ENCODE measurements at regions not wholly inside any gene's neighbourhood (a gene's known extent, or its start where the extent isn't known, plus 50 kb on each side); places are given as distances from the start of the nearest gene placed in this dataset.
"Not testable (repeated sequence)": the region's sequence is repeated elsewhere in the genome, so short reads cannot be mapped to it uniquely, and the experiment has no call there.

DNA sequence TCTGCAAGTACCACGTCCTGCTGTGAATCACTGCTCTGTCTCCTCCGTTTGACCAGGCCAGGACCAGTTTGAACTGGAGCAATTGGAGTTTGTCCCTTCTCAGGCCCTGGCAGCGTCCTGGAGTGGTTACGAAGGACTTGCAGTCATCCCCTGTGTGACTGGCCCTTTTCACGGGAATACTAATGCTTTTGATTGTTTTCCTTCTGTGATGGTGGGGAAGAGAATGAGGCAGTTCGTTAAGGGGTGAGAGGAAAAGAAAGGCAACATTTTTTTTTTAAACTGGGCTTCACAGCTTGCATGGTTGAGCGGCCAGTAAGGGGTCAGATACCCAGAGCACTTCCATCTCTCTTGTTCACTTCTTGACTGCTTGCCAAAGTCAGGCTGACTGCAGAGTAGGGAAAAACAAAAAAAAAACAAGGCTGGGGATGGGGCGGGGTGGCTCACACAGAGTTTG, 153.5 kb upstream of the STK32A start:
- no peak for DNase-seq (ENCODE audit: low spot score)

DNA sequence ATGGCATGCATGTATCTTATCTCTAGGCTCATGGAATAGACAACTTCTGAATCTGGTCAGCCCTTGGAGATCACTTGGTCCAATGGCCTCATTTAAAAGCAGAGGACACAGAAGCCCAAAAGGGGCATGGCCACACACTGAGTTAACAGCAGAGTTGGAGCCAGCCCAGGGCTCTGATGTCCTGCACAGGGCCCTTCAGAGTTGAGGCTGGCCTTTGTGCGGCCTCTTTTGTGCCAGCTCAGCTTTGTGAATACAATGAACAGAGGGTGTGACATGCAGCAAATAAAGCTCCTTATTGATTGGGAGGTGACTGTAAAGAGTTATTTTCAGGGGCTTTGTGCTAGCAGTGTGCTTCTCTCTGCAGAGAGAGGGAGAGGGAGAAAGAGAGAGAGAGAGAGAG, 150.1 kb upstream of the STK32A start:
- no peak for DNase-seq (ENCODE audit: low spot score)

DNA sequence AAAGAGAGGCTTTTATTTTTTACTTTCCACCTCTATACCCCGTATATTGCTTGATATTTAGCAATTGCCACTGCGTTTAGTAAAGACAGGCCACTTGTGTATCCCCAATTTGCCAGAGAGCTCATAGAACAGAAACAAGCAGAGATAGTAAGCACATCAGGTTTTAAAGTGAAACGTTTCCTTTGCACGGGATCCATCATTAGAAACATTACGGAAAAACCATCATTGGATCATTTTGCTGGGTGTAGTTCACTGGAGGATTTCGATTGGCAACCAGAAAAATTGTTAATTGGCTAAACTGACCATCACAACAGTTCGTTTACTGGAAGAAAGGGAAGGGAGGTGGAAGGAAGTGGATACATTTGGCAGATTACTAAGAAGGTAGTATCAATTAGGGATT, 149.4 kb upstream of the STK32A start:
- DNase-seq (ENCODE audit: low spot score): no peak

DNA sequence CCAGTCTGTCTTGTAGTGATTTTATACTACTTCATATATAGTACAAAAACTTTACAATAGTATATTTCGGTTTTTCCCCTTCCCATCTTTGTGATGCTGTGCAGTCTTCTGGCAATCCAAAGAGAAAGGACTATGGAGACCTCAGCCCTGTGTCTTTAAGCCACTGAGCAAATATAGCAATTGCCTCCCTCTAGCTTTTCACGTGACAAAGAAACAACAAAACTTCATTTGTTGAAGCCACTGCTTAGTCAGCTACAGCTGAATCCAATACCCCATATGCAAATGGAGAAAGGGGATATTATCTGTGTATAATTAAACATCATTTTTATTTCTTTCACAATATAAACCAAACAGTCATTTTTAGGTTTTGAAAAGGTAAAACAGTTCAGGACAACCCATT, 142.8 kb upstream of the STK32A start:
- no peak for DNase-seq (ENCODE audit: low spot score)

DNA sequence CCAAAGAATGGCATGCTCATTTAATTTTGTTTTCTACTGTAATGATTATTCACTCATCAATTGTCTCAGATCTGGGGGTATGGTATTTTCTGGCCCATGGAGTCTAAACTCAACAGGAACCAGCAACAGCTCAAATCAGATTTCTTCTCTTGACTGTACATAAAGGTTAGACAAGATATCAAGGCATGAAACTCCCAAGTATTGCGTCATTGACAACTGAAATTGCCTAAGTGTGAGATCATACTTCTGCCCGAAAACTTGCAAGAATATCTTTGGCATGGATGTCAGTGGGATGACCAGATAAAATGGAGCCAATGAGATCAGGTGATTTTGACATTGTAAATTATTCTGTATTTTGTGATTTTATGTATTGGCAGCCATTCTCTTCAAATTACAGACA, 141.7 kb upstream of the STK32A start:
- no peak for DNase-seq (ENCODE audit: low spot score)

DNA sequence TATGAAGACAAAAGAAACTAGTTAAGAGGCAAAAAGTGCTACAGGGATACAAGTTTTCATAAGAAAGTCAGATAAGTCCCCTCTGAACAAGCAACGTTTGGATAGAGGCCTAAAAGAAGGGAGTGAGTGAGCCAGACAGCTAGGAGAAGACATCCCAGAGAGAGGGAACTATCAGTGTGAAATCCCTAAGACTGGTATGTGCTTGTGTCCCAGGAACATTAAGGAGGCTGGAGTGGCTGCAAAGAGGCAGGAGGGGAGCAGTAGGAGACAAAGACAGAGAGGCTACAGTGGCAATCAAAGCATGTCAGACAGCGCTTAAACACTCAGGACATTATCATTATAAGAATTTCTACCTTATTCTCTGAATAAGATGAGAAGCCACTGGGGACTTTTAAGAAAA, 139.1 kb upstream of the STK32A start:
- no peak for DNase-seq (ENCODE audit: low spot score)

DNA sequence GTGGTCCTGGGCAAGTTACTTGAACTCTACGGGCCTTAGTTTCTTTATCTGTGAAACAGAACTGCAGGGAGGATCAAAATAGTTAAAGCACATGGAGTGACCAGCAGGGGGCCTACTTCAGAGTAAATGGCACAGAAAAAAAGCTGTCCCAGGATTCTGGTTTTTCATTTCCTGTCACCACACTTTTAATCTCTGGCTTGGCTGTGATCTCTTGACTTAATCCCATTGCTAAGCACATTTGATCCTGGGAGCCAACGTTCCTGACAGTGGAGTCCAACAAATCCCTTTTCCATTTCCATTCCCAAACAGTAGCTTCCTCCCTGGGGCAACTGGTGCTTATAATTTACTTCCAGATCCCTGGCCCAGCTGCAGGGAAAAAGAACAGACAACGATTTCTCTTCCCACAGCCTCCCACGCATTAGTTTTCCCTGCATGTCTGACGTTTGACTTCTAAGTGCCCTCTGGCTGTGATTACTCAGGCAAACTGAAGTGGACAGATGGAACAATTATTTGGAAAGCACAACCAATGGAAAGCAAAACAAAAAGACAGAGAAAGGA, 136.5 kb upstream of the STK32A start:
- DNase-seq (ENCODE audit: low spot score): no peak

DNA sequence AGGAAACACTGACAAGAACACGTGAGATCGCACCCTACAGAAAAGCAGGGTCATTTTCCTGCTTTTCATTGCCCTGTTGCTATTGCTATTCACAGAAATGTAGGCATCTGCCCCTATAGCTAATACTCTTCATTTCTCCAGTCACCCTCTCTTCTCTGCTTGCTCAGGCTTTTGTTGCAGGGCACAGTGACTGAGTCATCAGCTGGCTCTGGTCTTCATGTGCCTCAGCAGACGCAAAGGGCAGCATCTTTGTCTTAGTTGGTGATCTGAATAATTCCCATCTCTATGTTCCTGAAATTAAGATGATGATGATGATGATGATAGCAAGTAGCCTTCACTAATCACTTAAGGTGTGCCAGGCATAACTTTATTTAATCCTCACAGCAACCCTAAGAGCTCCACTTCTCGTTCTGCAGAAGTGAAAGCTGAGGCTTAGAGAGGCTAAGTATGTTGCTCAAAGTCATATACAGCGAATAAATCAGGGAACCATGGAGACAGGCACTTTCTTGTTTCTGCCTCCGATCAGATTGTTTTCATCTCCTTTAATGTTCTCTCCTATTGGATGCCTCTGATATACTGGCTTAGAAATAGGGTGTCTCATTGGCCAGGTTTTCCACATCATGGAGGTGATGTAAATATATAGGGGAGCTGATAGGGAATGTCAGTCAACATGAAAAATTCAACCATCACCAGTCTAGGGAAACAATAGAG, 133.0 kb upstream of the STK32A start:
- DNase-seq (ENCODE audit: low spot score): no peak

DNA sequence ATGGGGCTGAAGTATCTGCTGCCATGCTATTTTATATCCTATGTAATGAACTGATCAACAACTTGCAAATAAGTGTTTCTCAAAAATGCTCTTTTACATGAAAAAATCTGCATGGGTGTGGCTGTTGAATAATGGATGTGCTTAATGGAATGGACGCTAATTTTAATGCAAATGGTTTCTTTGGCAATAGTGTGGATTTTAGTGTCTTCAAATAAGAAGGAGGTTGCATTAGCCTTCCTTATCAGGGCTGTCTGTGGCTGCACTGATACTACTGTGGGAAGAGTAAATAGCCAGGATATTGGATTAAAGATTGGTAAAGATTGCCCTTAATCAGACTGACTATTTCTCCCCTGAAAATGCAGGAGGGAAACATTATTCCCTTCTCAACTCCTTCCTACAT, 121.9 kb upstream of the STK32A start:
- no peak for DNase-seq (ENCODE audit: low spot score)

DNA sequence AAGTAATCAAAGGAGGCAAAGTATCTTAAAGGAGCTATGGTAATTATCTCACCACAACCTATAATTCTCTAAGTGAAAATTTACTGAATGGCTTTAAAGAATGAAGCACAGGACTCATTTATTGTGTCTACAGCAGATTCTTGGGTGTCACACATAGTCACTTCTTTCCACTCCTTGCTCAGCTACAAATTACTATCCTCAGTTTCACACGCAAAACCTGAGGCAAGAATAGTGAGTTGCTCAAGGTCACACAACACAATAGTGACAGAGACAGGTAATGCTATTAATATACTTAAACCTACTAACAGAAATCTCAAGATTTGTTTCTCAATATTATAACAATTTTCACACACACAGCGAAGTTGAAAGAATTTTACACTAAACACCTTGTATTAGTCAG, 120.9 kb upstream of the STK32A start:
- DNase-seq (ENCODE audit: low spot score): no peak

DNA sequence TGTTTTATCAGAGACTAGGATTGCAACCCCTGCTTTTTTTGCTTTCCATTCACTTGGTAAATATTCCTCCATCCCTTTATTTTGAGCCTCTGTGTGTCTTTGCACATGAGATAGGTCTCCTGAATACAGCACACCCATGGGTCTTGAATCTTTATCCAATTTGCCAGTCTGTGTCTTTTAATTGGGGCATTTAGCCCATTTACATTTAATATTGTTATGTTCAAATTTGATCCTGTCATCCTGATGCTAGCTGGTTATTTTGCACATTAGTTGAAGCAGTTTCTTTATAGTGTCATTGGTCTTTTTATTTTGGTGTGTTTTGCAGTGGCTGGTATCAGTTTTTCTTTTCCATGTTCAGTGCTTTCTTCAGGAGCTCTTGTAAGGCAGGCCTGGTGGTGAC, 95.1 kb upstream of the STK32A start:
- not testable (repeated sequence) for DNase-seq (ENCODE audit: low spot score)

DNA sequence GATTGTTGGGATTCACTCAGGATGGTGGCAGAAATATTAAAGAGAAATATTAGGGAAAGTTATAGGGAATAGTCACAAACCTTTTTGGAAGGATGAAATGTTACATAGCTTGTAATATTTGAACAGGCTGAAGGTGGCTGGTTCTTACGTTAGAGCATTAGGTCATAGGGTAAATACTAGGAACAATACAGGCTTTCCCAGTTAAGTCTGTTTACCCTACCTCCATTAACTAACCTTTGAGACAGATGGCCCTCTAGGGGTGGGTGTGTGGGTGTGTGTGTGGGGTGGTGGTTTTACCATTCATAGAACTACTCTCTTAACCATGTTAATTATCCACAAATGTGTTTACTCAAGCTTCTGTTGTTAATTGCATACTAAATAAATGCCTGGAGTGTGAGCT, 94.3 kb upstream of the STK32A start:
- no peak for DNase-seq (ENCODE audit: low spot score)

DNA sequence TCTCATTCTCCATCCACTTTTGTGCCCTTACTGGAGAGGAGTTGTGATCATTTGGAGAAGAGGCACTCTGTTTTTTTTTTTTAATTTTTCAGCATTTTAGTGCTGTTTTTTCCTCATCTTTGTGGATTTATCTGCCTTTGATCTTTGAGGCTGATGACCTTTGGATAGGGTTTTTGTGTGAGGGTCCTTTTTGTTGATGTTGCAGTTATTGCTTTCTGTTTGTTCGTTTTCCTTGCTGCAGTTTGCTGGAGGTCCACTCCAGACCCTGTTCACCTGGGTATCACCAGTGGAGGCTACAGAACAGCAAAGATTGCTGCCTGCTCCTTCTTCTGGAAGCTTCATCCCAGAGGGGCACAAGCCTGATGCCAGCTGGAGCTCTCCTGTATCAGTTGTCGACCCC, 93.2 kb upstream of the STK32A start:
- not testable (repeated sequence) for DNase-seq (ENCODE audit: low spot score)

DNA sequence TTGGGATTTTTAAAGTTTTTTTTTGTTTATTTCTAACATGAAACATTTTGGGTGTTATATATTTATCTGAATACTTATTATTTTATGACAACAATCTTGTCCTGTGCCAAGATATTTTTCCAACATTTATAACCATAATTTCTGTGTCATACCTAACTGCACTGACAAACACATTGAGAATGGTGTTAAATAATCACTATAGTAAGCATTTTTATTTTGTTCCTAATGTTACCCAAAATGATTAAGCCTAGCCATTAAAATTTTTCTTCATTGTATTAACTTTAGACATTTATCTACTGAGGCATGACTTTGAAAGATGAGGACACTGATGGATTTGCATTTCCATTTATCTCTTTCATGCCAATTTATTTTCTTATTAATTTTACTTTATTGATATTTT, 91.6 kb upstream of the STK32A start:
- no peak for DNase-seq (ENCODE audit: low spot score)

DNA sequence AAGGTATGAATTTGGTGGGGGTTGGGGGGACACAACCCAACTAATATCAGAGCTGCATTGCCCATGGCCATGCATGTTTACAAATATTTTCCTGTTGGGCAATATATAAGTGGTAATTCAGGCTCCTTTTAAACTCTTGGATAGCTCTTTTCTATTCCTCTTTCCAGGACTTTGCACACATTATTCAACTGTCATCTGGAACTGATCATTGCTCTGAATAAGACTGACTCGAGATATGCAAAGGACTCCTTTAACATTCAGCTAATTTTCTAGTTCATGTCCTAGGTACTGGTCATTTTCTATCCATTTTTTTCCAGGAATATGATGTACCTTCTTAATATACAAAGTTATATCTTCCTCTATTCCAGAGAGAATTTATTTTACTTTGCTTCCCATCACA, 89.5 kb upstream of the STK32A start:
- no peak for DNase-seq (ENCODE audit: low spot score)

DNA sequence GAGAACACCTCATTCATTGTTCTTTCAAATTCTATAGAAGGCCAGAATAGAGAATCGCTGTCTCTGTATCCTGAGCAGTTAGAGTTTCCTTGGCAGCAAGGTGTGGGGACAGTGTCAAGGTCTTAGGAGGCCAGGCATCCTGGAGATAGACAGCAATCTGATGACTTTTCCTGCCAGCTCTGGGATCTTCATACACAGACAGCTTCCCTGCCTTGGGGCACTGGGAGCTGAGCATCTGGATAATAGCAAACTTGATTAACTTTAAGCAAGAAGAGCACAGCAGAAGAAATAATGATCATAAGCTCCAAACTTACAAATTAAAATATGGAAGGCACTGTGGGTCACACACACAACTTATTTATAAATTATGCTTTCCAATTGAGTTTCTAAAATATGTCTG, 86.1 kb upstream of the STK32A start:
- no peak for DNase-seq (ENCODE audit: low spot score)

DNA sequence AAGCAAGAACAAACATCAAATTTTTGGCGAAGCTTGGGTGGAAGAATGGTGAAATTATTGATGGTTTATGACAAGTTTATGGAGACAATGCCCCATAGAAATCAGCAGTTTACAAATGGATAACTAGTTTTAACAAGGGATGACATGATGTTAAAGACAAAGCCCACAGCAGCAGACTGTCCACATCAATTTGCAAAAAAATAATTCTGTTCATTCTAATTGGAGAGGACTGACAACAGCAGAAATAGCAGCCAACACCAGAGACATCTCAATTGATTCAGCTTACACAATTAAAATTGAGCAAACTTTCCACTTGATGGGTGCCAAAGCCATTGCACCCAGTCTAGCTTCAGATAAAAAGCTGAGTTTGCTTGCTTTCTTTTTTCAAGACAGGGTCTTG, 82.7 kb upstream of the STK32A start:
- DNase-seq (ENCODE audit: low spot score): no peak

DNA sequence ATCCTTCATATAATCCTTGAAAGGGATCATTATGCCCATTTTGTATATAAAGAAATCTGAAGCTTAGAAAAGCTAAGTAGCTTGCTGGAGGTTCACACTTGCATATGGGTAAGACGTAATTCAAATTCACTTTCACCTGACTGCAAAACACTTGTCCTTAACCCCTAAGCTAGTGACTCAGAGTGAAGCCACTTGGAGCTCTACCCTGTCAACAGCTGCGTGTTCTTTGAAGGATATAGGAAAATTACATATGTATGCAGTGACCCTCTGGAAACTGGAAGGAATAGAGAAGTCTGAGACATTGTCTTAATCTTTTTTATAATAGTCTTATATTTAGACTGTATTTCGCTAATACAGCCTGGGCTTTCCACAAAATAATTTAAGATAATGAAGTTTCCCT, 80.0 kb upstream of the STK32A start:
- DNase-seq (ENCODE audit: low spot score): no peak

DNA sequence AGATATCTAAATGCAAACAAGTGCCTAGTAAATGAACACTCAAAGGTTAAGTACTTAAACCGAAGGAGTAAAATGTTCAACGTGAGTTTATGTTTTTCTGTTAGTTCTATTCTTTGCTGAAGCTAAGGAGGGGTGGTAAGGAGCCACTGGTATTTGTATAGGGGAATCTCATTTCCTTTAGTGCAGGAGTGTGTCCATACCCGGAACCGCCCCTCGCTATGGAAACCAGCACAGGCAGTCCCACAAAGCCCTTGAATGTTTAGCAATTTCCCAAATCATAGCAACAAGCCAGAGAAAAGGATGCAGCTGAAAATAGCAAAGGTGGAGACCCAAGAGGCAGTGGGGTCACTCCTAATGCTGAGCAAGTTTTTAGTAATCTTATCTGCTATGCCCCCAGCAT, 78.8 kb upstream of the STK32A start:
- no peak for DNase-seq (ENCODE audit: low spot score)

DNA sequence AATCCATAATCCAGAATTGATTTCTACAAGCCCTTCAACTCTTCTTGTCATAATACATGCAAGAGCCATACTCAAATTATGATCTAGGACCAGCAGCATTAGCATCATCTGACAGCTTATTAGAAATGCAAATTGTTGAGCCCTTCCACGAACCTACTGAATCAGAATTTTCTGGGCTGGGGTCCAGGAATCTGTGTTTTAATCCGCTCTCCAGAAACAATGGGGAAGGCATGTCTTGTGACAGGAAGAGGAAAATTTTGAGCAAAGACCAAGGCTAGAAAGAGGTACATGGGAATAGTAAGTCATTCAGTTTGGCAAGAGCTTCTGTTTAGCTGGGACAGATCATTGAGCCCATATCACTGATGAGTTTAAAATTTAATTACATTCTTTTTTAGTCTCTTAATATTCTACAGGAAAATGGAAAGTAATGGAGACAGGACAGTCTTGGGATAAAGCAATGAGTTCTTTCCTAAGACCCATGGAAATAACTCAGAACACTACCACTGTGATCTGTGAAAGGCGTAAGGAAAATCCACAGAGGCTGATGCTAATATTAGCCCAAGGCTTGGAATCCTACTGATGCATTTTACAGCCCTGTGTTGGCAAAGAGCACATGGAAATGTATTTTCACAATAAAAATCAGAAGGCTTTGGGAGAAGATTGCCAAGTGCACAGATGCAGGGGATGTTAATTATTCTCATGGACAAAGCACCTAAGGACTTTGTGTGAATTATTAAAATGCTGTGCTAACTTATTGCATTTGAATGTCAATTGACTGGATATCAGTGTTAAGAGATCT, 73.7 kb upstream of the STK32A start:
- no peak for DNase-seq (ENCODE audit: low spot score)

DNA sequence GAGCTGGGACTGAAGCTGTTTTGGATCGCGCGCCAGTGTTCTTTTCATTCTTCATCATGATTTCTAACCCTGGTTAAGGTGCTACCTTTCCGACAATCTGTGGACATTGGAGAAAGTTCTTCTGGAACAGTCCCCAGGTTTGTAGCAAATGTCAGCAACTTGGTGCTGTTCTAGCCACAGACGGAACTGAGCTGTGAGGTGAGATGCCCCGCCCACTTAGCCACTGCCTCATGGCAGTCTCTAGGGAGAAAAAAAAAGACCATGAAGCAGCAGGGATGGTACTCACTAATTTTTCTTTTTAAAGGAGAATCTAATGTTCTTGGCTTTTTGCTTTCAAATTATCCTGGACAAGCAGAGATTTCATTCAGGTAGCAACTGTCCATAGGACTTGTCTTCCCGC, 72.1 kb upstream of the STK32A start:
- no peak for DNase-seq (ENCODE audit: low spot score)

DNA sequence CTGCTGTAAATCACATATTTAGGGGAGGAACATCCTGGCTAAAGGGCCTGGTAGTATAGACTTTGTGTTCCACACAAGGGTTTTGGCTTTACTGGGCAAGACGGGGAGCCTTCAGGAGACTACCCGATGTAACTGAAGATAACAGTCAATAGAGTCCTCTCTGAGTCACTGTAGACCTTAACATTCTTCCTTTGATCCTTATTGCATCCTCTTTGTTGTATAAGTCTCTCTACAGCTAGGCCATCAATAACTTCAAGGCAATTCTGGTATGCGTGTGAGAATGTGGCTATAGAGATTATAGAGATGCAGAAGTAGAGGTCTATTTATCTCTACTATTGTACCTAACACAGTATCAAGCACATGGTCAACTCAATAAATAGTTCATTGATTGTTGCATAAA, 67.3 kb upstream of the STK32A start:
- DNase-seq (ENCODE audit: low spot score): no peak

DNA sequence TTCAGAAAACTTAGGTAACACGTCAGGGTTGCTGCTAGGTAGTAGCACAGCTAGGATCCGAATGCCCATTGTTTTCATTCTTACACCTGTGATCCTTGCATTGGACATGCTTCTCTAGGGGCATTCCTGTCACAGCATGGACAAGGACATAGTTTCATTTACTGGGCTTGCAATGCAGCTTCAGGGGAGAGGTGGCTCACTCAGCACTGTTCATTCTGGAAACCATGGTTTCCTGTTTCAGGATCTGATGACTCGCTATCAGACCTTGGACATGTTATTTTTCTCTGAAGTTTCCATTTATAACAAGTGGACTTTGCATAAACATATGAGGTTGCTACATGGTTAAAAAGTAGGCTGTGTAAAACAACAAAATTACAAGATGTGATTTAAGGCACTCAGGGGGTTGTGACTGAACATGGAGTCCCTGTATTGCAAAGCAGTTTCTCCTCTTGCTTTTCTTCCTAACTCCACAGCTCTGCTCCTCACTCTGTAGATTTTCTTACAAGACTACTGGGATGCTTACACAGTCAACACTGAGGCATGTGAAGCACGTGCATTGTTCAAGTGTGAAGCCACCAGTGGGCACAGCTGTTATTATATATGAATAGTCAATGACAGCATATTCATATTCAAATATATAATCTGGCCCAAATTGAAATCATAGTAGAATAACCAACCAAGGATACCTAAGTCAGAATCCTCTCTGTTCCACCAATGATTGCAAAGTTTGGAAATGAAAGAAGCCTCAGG, 66.1 kb upstream of the STK32A start:
- DNase-seq (ENCODE audit: low spot score): no peak
